ENCODE measurements at regions not wholly inside any gene's neighbourhood (a gene's known extent, or its start where the extent isn't known, plus 50 kb on each side); places are given as distances from the start of the nearest gene placed in this dataset.
A peak's percentile ranks its signal among the peaks of the same experiment; 100 is the strongest.
"Not testable (repeated sequence)": the region's sequence is repeated elsewhere in the genome, so short reads cannot be mapped to it uniquely, and the experiment has no call there.

- DNase-seq, result no peak
Observed at GRCh38 chr5:38148021-38148625, 110.2 kb upstream of the EGFLAM start.

GRCh38 chr5:38143384-38143783 lies 115.0 kb upstream of the EGFLAM start:
- no peak for DNase-seq

- no peak for DNase-seq
Observed at GRCh38 chr5:38141665-38142064, 116.7 kb upstream of the EGFLAM start.

DNA sequence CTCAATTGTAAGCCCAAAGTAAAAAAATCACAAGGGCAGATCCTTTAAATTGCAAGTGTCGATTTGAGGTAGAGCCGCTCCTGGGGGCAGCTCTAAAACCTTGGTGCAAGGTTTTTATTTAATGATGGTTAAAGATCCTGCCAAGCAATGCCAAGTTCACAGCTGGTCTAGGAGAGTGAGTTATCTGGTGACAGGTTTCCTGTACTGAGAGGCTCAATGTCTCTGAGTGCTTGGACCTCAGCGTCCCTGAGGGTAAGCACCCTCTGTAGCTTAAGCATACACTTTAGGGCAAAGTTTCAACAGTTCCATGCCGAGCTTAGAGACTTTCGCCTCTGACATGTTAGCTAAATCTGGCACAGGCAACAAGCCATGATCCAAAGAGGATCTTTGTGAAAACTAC lies 119.8 kb upstream of the EGFLAM start:
- DNase-seq, result no peak

GRCh38 chr5:38135486-38136039 lies 122.8 kb upstream of the EGFLAM start:
- DNase-seq, result no peak

DNA sequence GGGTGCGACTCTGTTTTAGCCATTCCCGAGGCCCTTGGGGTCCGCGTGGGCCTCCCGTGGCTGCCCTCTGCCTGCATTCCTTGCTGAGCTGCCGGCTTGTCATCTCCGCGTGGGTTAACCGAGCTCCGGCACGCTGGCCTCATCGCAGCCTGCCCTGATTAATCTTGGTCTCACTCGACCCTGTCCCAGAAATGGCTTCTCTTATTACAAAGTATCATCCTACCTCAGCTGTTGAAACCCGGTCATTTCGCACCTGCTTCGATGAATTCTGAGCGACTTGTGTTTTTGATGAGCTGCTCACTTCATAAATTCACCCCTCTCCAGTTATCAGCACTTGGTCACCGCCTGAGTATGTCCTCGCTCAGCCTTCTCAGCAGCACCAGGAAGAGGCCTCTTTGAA lies 123.5 kb upstream of the EGFLAM start:
- DNase-seq, result no peak

GRCh38 chr5:38134294-38134693 lies 124.1 kb upstream of the EGFLAM start:
- not testable (repeated sequence) for DNase-seq

GRCh38 chr5:38131686-38132085 lies 126.7 kb upstream of the EGFLAM start:
- no peak for DNase-seq

GRCh38 chr5:38124321-38124720 lies 134.0 kb upstream of the EGFLAM start:
- DNase-seq, result no peak

DNA sequence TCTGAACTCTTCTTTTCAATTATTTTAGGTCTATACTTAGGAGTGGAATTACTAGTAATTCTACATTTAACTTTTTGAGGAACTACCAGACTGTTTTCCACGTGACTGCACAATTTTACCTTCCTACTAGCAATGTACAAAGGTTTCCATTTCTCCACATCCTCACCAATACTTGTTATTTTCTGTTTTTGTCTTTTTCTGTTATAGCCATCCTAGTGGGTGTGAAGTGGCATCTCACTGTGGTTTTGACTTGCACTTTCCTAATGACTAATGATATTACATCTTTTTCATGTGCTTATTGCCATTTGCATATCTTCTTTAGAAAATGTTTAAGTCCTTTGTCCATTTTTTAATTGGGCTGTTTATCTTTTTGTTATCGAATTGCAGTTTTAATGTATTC lies 136.9 kb upstream of the EGFLAM start:
- no peak for DNase-seq

- DNase-seq, result no peak
Observed at GRCh38 chr5:38119836-38120235, 138.5 kb upstream of the EGFLAM start.

DNA sequence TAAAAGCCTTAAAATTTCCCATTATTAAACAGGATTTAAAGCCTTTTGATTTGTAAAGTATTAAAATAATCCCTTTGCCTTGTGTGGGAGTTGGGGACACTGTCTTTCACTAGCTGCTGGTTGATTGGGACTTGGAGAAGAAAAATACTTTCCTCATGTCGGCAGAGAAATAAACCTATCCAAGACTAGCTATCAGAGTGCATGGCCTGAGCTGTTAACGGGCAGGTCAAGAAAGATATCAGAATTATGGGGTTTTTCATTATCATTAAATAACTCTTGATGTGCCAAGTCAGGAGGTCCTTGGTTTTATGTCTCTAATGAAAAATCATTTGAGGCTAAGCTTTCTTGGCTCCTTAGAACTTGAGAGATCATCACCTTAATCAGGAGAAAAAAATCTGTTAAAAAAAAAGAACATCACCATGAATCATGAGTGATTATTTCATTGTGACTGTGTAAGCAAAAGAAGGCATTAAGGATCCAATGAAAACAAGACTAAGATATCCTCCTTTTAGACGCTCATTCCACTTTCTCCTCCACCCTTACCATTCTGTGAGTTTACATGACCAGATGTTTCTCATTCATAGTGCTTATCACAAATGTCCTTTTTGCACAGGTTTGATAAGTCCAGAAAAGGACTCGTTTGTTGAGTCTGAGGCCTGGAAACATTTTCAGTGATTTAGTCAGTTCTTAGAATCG lies 140.4 kb upstream of the EGFLAM start:
- DNase-seq, result no peak

- no peak for DNase-seq
Observed at GRCh38 chr5:38115318-38115827, 143.0 kb upstream of the EGFLAM start.

DNA sequence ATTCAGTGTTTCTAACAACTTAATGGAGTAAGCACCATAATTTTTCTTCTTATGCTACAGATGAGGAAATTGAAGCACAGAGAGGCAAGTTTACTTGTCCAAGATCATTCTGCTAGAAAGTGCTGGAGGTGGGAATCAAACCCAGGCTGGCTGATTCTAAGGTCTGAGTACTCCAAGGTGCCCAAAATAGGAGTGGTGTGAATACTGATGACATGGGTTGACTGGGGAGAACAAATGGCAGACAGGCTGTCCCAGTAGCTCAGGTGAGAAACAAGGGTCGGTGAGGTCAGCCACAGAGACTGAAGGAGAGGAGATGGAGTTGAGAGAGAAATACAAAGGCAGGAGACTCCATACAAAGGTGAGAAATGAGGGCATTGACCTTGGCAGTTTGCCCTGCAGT lies 144.5 kb upstream of the EGFLAM start:
- DNase-seq, result no peak

GRCh38 chr5:38113456-38113855 lies 144.9 kb upstream of the EGFLAM start:
- DNase-seq, result no peak

GRCh38 chr5:38112938-38113337 lies 145.4 kb upstream of the EGFLAM start:
- DNase-seq, result no peak

- no peak for DNase-seq
Observed at GRCh38 chr5:38110130-38110529, 148.2 kb upstream of the EGFLAM start.

- DNase-seq, result no peak
Observed at GRCh38 chr5:38107096-38107495, 151.3 kb upstream of the EGFLAM start.

- DNase-seq, result no peak
Observed at GRCh38 chr5:38105801-38106200, 152.6 kb upstream of the EGFLAM start.

GRCh38 chr5:38105231-38105570 lies 153.2 kb upstream of the EGFLAM start:
- no peak for DNase-seq

DNA sequence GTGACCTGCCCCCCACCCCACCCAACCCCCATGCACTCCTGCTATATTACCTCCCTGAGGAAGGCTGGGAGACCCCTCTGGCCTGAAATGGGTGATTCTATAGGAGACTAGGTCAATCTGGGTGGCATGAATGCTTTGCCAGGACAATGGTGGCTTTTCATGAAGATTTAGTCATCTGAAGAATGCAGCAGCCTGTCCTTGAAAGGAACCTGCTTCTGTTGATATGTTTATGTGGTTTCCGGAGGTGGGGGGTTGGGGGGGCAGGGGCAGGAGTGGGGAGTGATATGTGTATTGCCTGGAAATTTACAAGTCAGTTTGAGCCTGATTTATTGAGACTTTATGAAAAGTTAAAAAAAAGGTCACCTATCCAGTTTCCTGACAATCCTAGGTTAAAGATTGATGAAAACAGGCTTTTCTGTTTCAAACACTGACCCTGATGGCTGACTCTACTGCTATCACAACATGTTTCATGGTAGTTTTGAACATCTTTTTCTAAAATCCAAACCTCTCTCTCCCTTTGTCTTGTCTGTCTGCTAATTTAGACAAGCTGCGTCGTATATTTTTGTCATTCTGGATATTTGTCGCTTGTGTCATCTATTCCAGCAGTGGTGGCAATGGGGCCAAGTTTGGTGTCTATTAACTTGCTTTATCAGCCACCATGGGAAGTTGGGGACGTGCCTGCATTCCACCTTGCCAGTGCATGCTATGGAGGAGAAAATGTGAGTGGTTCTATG lies 153.7 kb upstream of the EGFLAM start:
- peak; percentile 19 for DNase-seq

- no peak for DNase-seq
Observed at GRCh38 chr5:38101897-38102296, 156.5 kb upstream of the EGFLAM start.

DNA sequence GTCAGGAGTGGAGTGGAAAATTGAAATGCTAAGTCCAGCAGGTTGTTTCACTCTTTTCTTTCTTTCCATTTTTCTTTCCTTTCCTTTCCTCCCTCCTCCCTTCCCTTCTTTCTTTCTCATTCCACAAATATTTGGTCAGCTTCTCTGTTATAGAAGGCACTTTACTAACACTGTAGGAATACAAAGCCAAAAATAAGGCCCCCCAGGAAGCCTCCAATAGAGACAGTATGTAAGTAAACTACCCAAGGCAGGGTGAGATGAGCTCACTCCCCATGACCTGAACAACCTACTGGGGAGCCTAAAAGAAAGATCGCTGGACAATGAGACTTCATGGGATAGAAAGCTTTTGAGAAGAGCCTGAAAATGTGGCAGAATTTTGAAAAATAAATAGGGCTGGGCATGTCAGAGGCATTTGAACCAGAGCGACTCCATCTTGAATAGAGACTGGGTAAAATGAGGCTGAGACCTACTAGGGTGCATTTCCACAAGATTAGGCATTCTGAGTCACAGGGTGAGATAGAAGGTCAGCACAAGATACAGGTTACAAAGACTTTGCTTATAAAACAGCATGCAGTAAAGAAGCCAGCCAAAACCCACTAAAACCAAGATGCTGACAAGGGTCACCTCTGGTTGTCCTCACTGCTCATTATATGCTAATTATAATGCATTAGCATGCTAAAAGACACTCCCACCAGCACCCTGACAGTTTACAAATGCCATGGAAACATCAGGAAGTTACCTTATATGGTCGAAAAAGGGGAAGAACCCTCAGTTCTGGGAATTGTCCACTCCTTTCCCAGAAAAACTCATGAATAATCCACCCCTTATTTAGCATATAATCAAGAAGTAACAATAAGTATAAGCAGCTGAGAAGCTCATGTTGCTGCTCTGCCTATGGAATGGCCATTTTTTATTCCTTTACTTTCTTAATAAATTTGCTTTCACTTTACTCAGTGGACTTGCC lies 158.9 kb upstream of the EGFLAM start:
- DNase-seq, result no peak
